ENCODE measurements at regions not wholly inside any gene's neighbourhood (a gene's known extent, or its start where the extent isn't known, plus 50 kb on each side); places are given as distances from the start of the nearest gene placed in this dataset.

- intact Hi-C loops (cut with DNase I), result no loop called here
- H3K4me1 ChIP-seq, result no peaks in the 10 kb centered on the region
Observed at GRCh38 chr1:163781146-163781545, 459.4 kb downstream of the NUF2 start.

GRCh38 chr1:163785868-163786405 is 464.2 kb downstream of the NUF2 start:
- no peak for DNase-seq
- no peak overlapping the region for H3K4me3 ChIP-seq
- no peak overlapping the region for H3K9ac ChIP-seq (ENCODE audit: low read depth in 2 of 2, low read length in 2 of 2)
- H3K27me3 ChIP-seq, result no peaks in the 10 kb centered on the region
- intact Hi-C loops (cut with DNase I), result no loop called here
- no peaks in the 10 kb centered on the region for H3K36me3 ChIP-seq
- no peak overlapping the region for H3K27ac ChIP-seq
- no peaks in the 10 kb centered on the region for H3K4me1 ChIP-seq
- H3K9me3 ChIP-seq, result no peaks in the 10 kb centered on the region
- TF ChIP-seq CTCF (IDR thresholded peaks at IDR 0.05), result no peak

More at GRCh38 chr1:163781146-163781545, 459.4 kb downstream of the NUF2 start:
- Histone ChIP-seq H3K27me3 (no peaks in the 10 kb centered on the region), H3K9ac (ENCODE audit: low read depth in 2 of 2, low read length in 2 of 2) (no peak overlapping the region), H3K4me3 (no peak overlapping the region), H3K36me3 (no peaks in the 10 kb centered on the region), H3K27ac (no peak overlapping the region), H3K9me3 (no peaks in the 10 kb centered on the region)
- no peak for DNase-seq
- no peak for TF ChIP-seq CTCF (IDR thresholded peaks at IDR 0.05)

- intact Hi-C loops (cut with DNase I), result no loop called here
- Histone ChIP-seq H3K4me1 (no peaks in the 10 kb centered on the region), H3K9me3 (no peaks in the 10 kb centered on the region), H3K27me3 (no peaks in the 10 kb centered on the region), H3K9ac (ENCODE audit: low read depth in 2 of 2, low read length in 2 of 2) (no peak overlapping the region), H3K4me3 (no peak overlapping the region), H3K27ac (no peak overlapping the region), H3K36me3 (no peaks in the 10 kb centered on the region)
- no peak for TF ChIP-seq CTCF (IDR thresholded peaks at IDR 0.05)
- DNase-seq, result no peak
Observed at GRCh38 chr1:163789911-163790310, 468.2 kb downstream of the NUF2 start.

- TF ChIP-seq CTCF (IDR thresholded peaks at IDR 0.05), result no peak
- Histone ChIP-seq H3K27me3 (no peaks in the 10 kb centered on the region), H3K36me3 (no peaks in the 10 kb centered on the region), H3K27ac (no peak overlapping the region), H3K4me1 (no peaks in the 10 kb centered on the region), H3K9ac (ENCODE audit: low read depth in 2 of 2, low read length in 2 of 2) (no peak overlapping the region), H3K4me3 (no peak overlapping the region), H3K9me3 (no peaks in the 10 kb centered on the region)
- DNase-seq, result no peak
- intact Hi-C loops (cut with DNase I), result no loop called here
Observed at GRCh38 chr1:163794551-163794950, 472.8 kb downstream of the NUF2 start.

- Histone ChIP-seq H3K4me3 (no peak overlapping the region), H3K9ac (ENCODE audit: low read depth in 2 of 2, low read length in 2 of 2) (no peak overlapping the region), H3K27ac (no peak overlapping the region), H3K36me3 (no peaks in the 10 kb centered on the region), H3K4me1 (no peaks in the 10 kb centered on the region), H3K9me3 (no peaks in the 10 kb centered on the region), H3K27me3 (no peaks in the 10 kb centered on the region)
- intact Hi-C loops (cut with DNase I), result no loop called here
- TF ChIP-seq CTCF (IDR thresholded peaks at IDR 0.05), result no peak
- no peak for DNase-seq
Observed at GRCh38 chr1:163796394-163796821, 474.7 kb downstream of the NUF2 start.
